Fibroblast of villous mesenchyme (primary cell): ENCODE measurements at regions not wholly inside any gene's neighbourhood (a gene's known extent, or its start where the extent isn't known, plus 50 kb on each side); places are given as distances from the start of the nearest gene placed in this dataset.

Source experiments
- DNase-seq: peaks from one replicate; pipeline ENCODE4 v3.0.0-alpha.2; 2010; ENCODE audit warnings: low read depth
- H3K4me3 ChIP-seq: 2 replicates; pipeline ENCODE4 v1.5.1; 2011; ENCODE audit warnings: low read depth, mild to moderate bottlenecking, low read length
- CTCF ChIP-seq: IDR thresholded peaks from 2 replicates; pipeline ENCODE4 v1.5.1; 2012; ENCODE audit warnings: low read depth, mild to moderate bottlenecking, low read length; ENCODE audit not compliant: insufficient read depth

GRCh38 chr12:19010726-19011125 is 118.8 kb upstream of the PLEKHA5 start:
- no peak for DNase-seq
- H3K4me3 ChIP-seq = no peak overlapping the region
- no peak for TF ChIP-seq CTCF

DNA sequence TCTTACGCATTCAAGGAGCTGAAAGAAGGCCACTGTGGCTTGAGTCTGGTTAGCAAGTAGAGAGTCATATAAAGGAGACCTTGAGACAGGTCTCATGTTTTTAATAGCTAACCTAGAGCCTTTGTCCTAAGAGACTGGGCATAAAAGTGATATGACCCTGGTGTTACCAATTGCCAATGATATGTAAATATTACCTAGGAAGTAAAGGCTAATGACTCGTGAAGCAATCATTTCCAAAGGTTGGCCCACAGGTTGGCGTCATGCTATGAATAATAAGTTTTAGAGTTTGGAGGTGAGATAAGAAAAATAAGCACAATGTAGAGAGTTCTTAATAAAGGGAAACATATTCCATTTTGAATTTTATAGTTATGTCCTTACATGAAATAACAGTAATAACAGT is 116.6 kb upstream of the PLEKHA5 start:
- no peak for DNase-seq
- no peak overlapping the region for H3K4me3 ChIP-seq
- no peak for TF ChIP-seq CTCF

- no peak overlapping the region for H3K4me3 ChIP-seq
- peak; percentile 85 for DNase-seq
- no peak for TF ChIP-seq CTCF
Observed at GRCh38 chr12:19014240-19014639, 115.3 kb upstream of the PLEKHA5 start.

GRCh38 chr12:19015285-19015684 is 114.2 kb upstream of the PLEKHA5 start:
- no peak for TF ChIP-seq CTCF
- H3K4me3 ChIP-seq = no peak overlapping the region
- no peak for DNase-seq

DNA sequence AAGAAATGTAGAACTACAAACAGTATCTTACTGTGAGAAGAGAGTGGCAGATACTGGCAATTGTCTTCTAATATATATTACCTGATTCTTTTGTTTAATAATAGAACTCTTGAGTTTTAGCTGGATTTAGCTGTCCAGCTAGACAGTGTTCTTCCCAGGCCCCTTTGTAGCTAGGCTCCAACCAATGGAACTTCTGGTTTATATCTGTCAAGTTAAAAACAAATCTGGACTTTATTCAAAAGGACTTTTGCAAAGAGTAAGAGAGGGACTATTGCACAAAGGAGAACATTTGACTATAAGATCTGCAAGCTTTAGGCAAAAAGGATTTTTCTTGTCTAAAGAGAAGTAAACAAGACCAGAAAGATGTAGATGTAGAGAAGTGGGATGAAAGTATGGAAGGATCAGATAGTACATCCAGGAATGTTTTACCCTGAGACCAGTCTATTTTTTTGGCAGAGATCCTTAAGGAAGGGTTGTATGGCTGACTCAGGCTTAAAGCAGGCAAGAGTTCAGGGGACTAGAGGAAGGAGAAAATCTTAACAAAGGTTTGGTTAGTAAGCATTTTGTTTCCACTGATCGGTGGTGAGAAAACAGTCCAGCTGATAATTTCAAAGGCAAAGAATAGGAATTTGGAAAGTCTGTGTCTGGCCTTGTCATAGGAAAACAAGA is 111.1 kb upstream of the PLEKHA5 start:
- TF ChIP-seq CTCF = no peak
- no peak overlapping the region for H3K4me3 ChIP-seq
- DNase-seq = peak; percentile 84

DNA sequence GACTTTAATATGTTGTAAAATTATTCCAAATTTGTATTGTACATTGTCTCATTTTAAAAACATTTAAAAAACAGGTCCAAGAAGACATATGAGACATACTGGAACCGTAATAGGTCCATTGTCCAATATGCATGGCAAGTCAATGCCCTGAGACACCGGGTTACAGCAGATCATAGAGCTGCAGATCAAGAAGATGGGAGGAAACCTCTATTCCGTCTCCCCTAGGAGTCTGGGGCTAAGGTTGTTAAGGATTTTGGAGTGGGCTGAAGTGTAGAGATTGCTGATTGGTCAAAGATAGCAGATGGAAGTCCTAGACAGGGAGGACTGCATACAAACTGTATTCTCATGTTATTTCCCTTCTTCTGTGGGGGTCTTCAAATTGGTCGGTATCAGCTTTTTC is 108.3 kb upstream of the PLEKHA5 start:
- TF ChIP-seq CTCF = no peak
- no peak for DNase-seq
- H3K4me3 ChIP-seq = no peak overlapping the region

DNA sequence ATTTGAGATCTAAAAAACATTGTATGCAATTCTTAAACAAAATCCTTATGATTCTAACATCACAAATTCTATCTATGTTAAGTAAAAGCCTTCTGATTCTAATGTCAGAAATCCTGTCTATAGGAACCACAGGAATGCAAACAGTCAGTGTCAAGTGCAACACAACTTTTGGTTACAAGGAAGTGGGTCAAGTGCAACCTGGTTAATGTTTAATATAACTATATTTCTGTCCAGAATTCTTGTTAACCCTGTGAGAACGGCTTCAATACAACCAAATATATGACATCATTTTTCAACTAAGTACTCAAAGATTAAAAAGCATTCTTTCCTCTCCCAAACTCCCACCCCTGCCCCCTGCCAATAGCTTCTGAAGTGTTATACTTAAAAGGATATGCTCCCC is 107.9 kb upstream of the PLEKHA5 start:
- DNase-seq = peak; percentile 41
- TF ChIP-seq CTCF = no peak
- no peak overlapping the region for H3K4me3 ChIP-seq
